ENCODE measurements at regions not wholly inside any gene's neighbourhood (a gene's known extent, or its start where the extent isn't known, plus 50 kb on each side); places are given as distances from the start of the nearest gene placed in this dataset.

- no peak for DNase-seq (ENCODE audit: extremely low read depth, low read depth)
- no peak for TF ChIP-seq CTCF (IDR thresholded peaks at IDR 0.05; ENCODE audit: low read depth, low read length)
Observed at GRCh38 chr1:165060285-165060793, 296.2 kb downstream of the LMX1A start.

GRCh38 chr1:165057956-165058355 lies 298.6 kb downstream of the LMX1A start:
- no peak for DNase-seq (ENCODE audit: extremely low read depth, low read depth)
- TF ChIP-seq CTCF (IDR thresholded peaks at IDR 0.05; ENCODE audit: low read depth, low read length) = no peak

GRCh38 chr1:165056914-165057313 lies 299.6 kb downstream of the LMX1A start:
- no peak for DNase-seq (ENCODE audit: extremely low read depth, low read depth)
- TF ChIP-seq CTCF (IDR thresholded peaks at IDR 0.05; ENCODE audit: low read depth, low read length) = no peak

DNA sequence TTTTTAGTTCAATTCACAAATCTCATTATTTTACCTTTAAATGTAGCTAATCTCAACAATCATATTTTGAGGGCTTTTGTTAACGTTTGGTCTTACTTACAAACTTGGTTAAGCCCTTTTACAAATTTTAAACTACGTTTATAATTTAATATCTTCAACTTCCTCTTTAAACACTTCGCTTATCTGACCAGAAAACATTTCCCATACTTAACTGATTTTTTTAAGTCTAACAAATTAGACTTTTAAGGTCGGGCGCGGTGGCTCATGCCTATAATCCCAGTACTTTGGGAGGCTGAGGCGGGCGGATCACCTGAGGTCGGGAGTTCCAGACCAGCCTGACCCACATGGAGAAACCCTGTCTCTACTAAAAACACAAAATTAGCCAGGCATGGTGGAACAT lies 300.9 kb downstream of the LMX1A start:
- TF ChIP-seq CTCF (IDR thresholded peaks at IDR 0.05; ENCODE audit: low read depth, low read length) = no peak
- DNase-seq (ENCODE audit: extremely low read depth, low read depth) = no peak

DNA sequence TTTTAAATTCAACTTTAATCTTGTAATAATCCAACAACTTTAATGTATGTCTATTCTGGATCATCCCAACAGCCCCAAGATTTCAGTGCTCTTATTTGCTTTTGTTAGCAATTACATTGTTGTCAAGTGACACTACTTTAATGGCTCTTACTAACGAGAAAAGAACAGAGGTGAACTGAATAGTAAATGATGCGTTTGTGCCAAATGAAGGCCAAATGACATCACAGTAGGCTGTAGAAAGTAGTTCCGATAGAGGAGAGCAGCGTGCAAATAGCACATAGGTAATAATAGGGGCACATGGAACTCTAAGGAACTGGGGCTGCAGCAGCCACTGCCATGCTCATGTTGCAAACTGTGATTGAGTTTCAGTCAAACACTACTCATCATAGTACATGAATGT lies 301.9 kb downstream of the LMX1A start:
- DNase-seq (ENCODE audit: extremely low read depth, low read depth) = no peak
- no peak for TF ChIP-seq CTCF (IDR thresholded peaks at IDR 0.05; ENCODE audit: low read depth, low read length)

DNA sequence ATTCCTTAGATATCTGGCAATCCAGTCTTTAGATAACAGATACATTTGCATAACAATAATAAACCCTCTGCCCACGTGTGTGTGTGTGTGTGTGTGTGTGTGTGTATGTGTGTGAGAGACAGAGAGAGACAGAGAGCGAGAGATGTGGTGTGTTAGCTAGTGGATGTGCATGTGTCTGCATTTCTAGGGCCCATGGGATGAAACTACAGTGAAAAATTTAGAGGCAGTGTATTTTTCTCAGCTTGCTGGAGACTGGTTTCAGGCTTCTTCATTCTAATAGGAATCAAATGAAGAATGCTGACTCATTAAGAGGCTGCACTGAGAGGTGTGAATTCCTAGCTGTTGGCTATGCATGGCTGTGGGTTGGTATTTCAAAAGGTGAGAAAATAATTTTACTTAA lies 303.2 kb downstream of the LMX1A start:
- no peak for DNase-seq (ENCODE audit: extremely low read depth, low read depth)
- no peak for TF ChIP-seq CTCF (IDR thresholded peaks at IDR 0.05; ENCODE audit: low read depth, low read length)

GRCh38 chr1:165052936-165053335 lies 303.6 kb downstream of the LMX1A start:
- TF ChIP-seq CTCF (IDR thresholded peaks at IDR 0.05; ENCODE audit: low read depth, low read length) = no peak
- DNase-seq (ENCODE audit: extremely low read depth, low read depth) = no peak
